ENCODE measurements at regions not wholly inside any gene's neighbourhood (a gene's known extent, or its start where the extent isn't known, plus 50 kb on each side); places are given as distances from the start of the nearest gene placed in this dataset.
"Not testable (repeated sequence)": the region's sequence is repeated elsewhere in the genome, so short reads cannot be mapped to it uniquely, and the experiment has no call there.

DNA sequence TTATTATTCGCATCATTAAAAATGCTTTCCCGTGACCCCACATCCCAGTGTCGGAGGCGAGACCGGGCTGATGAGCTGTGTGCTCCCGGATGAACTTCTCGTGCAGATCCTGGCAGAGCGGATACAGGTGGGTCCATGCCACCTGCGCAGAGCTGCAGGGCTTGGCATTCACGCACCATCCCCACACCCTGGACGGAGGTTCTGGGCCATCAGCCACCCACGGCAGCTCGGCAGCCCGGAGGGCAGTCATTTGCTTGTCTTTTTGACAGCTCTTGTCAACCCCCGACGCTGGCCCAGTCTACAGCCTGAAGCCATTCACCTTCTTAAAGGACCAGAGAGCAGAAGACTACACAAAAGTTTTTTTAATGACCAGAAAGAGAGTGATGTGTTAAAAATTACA is 166.7 kb upstream of the NBPF12 start:
- not testable (repeated sequence) for H3K36me3 ChIP-seq (ENCODE audit: control insufficient read depth, insufficient read depth, low read length); DNase-seq (ENCODE audit: low read depth); H3K4me3 ChIP-seq (ENCODE audit: low read depth, low read length); FAIRE-seq; H3K27me3 ChIP-seq (ENCODE audit: control insufficient read depth, insufficient read depth, low read length)

DNA sequence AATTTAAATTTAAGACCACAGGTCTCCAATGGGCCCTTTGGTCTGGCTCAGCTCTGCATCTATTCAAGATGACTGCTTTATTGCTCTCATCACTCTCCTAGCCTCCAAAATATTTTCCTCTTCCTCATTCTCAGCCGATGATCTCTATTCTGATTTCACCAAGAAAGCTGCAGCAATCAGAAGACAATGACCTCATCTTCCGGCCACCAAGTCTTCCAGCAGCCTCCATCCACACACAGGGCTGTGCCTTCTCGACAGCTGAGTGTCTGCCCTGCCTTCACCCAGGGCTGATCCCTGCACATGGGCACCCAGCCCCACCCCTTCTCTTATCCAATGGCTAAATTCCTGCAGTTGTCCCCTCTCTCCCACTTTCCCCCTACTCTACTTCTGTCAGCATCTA is 167.1 kb upstream of the NBPF12 start:
- DNase-seq (ENCODE audit: low read depth); H3K4me3 ChIP-seq (ENCODE audit: low read depth, low read length); H3K36me3 ChIP-seq (ENCODE audit: control insufficient read depth, insufficient read depth, low read length); FAIRE-seq; H3K27me3 ChIP-seq (ENCODE audit: control insufficient read depth, insufficient read depth, low read length): not testable (repeated sequence)

DNA sequence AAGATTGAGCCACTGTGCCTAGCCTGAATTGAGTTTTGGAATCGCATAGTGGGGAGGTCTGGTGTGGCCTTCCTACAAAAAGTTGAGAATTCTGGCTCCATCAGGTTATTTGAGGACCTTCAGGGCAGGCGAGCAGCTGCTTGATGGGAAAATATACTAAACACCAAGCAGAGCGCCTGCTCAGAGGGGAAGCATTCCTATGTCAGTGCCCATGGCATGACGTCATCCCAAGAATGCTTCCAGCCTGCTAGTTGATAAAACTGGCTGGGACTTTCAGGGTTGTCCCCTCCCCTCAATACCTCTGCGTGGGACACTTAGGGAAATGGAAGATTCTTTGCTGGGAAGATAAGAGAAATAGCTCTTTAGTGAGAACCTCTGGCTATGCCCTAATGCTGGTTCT is 174.9 kb upstream of the NBPF12 start:
- FAIRE-seq; H3K4me3 ChIP-seq (ENCODE audit: low read depth, low read length); DNase-seq (ENCODE audit: low read depth); H3K36me3 ChIP-seq (ENCODE audit: control insufficient read depth, insufficient read depth, low read length); H3K27me3 ChIP-seq (ENCODE audit: control insufficient read depth, insufficient read depth, low read length): not testable (repeated sequence)

DNA sequence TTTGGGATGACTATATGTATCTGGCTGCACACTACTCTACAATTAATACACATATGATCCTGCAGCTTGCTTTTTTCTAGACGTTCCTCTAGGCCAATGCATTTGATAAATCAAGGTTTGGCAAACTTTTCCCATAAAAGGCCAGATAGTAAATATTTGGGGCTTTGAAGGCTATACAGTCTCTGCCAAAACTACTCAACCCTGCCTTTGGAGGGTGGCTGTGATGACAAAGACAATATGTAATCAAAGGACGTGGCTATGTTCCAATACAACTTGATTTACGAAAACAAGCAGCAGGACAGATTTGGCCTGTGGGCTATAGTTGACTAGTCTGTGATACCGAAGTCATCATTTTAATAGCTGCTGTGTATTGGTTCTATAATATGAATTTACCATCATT is 181.3 kb upstream of the NBPF12 start:
- H3K27me3 ChIP-seq (ENCODE audit: control insufficient read depth, insufficient read depth, low read length); DNase-seq (ENCODE audit: low read depth); H3K36me3 ChIP-seq (ENCODE audit: control insufficient read depth, insufficient read depth, low read length); FAIRE-seq; H3K4me3 ChIP-seq (ENCODE audit: low read depth, low read length): not testable (repeated sequence)

DNA sequence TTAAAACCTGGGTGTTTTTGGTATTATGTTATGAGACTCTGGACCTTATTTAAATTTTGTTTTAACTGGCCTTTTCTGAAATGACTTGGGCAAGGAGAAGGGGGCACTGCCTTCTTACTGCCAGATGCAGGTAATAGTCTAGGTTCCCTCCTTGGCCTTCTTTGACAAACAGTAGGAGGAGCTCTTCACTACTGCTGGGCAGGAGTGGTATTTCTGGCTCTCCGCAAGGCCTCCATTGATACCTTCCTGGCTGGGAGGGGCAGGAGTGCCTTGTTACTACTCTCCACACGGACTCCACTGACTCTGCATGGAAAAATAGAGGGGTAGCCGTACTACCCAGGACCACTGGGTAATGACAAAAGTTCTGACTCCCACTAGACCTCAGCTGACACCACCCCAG is 189.4 kb upstream of the NBPF12 start:
- H3K4me3 ChIP-seq (ENCODE audit: low read depth, low read length); FAIRE-seq: not testable (repeated sequence)

DNA sequence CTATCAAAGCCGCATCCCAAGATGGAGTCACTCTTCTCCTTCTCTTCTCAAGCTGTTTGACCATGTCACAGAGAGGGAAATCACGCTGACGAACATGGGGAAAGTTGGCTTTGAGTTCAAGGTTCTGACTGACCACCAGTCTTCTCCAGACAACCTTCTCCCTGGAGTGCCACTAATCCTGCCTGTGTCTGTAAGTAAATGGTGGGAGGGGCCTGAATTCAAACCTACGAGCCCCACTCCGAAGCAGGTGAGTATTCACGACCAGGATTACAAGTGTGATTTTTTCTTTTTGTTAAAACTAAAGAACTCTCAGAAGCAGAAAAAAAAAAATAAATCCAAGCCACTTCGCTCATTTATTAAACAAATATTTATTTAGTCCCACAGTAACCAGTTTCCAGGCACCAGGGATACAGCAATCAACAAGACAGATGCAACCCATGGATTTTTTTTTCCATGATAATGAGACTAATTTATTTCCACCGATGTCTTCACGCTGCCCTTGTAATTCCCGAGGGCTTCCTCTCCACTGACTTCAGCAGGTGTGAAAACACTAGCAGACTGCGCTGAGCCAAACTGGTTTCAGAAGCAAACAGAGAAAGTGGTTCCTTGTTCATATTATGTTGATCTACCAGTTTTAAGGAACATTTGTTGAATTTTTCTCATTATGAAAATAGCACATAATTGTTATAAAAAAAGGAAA is 206.0 kb upstream of the NBPF12 start:
- not testable (repeated sequence) for H3K36me3 ChIP-seq (ENCODE audit: control insufficient read depth, insufficient read depth, low read length); FAIRE-seq; H3K27me3 ChIP-seq (ENCODE audit: control insufficient read depth, insufficient read depth, low read length); H3K4me3 ChIP-seq (ENCODE audit: low read depth, low read length); DNase-seq (ENCODE audit: low read depth)

More for the DNA sequence above, 189.4 kb upstream of the NBPF12 start:
- not testable (repeated sequence) for H3K27me3 ChIP-seq (ENCODE audit: control insufficient read depth, insufficient read depth, low read length); H3K36me3 ChIP-seq (ENCODE audit: control insufficient read depth, insufficient read depth, low read length); DNase-seq (ENCODE audit: low read depth)

DNA sequence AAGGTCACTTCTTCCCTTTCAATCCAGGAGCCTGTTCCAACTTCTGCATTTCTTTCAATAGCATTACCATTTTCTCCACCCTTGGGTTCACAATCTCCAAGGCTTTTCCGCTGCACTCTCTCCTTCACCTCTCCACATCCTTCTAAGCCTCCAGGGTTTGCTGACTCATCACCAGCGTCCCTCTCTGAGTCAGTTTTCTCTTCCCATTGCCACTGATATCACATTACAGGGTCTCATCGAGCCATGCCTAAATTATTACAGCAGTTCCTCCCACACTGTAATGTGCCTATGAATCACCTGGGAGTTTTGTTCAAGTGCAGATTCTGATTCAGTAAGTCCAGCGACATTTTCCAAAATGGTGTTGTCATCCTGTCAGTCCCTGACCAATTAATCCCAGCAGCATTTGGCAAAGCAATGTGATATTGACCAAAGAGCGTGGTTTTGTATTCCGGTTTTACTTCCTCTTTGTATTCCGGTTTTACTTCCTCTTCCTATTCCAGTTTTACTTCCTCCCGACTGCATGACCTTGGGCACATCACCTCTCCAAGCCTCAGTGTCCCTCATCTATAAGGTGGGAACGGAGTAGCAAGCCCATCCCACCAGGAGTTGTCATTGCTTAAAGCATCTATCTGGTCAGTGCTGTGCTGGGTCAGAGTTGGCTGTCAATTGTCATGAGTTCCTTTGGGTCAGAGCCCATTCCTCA is 208.3 kb upstream of the NBPF12 start:
- not testable (repeated sequence) for H3K27me3 ChIP-seq (ENCODE audit: control insufficient read depth, insufficient read depth, low read length); H3K36me3 ChIP-seq (ENCODE audit: control insufficient read depth, insufficient read depth, low read length); DNase-seq (ENCODE audit: low read depth); FAIRE-seq; H3K4me3 ChIP-seq (ENCODE audit: low read depth, low read length)

- not testable (repeated sequence) for H3K27me3 ChIP-seq (ENCODE audit: control insufficient read depth, insufficient read depth, low read length); FAIRE-seq; H3K4me3 ChIP-seq (ENCODE audit: low read depth, low read length); DNase-seq (ENCODE audit: low read depth); H3K36me3 ChIP-seq (ENCODE audit: control insufficient read depth, insufficient read depth, low read length)
These were observed 223.1 kb upstream of the NBPF12 start for GRCh38 chr1:146715054-146715453.

GRCh38 chr1:146710838-146711521 is 227.1 kb upstream of the NBPF12 start:
- peak; percentile 41 for DNase-seq (ENCODE audit: low read depth)
- FAIRE-seq; H3K4me3 ChIP-seq (ENCODE audit: low read depth, low read length); H3K36me3 ChIP-seq (ENCODE audit: control insufficient read depth, insufficient read depth, low read length); H3K27me3 ChIP-seq (ENCODE audit: control insufficient read depth, insufficient read depth, low read length): not testable (repeated sequence)
- TF ChIP-seq, protein P1, sequence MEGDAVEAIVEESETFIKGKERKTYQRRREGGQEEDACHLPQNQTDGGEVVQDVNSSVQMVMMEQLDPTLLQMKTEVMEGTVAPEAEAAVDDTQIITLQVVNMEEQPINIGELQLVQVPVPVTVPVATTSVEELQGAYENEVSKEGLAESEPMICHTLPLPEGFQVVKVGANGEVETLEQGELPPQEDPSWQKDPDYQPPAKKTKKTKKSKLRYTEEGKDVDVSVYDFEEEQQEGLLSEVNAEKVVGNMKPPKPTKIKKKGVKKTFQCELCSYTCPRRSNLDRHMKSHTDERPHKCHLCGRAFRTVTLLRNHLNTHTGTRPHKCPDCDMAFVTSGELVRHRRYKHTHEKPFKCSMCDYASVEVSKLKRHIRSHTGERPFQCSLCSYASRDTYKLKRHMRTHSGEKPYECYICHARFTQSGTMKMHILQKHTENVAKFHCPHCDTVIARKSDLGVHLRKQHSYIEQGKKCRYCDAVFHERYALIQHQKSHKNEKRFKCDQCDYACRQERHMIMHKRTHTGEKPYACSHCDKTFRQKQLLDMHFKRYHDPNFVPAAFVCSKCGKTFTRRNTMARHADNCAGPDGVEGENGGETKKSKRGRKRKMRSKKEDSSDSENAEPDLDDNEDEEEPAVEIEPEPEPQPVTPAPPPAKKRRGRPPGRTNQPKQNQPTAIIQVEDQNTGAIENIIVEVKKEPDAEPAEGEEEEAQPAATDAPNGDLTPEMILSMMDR (IDR thresholded peaks at IDR 0.05; ENCODE audit: insufficient read depth, low read length, severe bottlenecking) = peak; percentile 29

GRCh38 chr1:146709302-146709701 is 228.8 kb upstream of the NBPF12 start:
- H3K27me3 ChIP-seq (ENCODE audit: control insufficient read depth, insufficient read depth, low read length); DNase-seq (ENCODE audit: low read depth); H3K4me3 ChIP-seq (ENCODE audit: low read depth, low read length); FAIRE-seq; H3K36me3 ChIP-seq (ENCODE audit: control insufficient read depth, insufficient read depth, low read length): not testable (repeated sequence)

DNA sequence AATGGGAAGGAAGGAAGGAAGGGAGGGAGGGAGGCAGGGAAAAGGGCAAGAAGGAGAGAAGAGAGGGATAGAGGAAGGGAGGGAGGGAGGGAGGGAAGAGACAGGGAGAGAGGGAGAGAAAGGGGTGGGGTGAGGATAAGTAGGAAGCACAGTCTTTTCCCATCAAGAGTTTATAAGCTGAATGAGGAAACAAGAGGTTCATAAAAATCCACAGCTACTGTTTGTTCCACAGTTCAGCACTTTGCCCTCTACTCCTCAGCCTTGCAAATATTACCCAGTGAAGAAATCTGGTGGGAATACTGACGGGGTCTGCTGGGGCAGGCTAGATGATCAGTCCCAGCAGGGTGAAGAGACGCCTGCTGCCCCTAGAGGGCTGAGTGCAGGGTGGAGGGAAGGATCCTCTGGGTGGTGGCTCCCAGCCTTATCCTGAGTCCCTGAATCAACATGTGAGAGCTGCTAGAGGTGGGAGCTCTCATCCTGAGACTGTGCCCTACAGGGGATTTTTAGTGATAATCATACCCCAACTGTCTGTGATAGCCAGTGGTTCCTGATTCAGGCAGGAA is 233.9 kb upstream of the NBPF12 start:
- not testable (repeated sequence) for FAIRE-seq; H3K36me3 ChIP-seq (ENCODE audit: control insufficient read depth, insufficient read depth, low read length); H3K27me3 ChIP-seq (ENCODE audit: control insufficient read depth, insufficient read depth, low read length); H3K4me3 ChIP-seq (ENCODE audit: low read depth, low read length); DNase-seq (ENCODE audit: low read depth)

- not testable (repeated sequence) for H3K4me3 ChIP-seq (ENCODE audit: low read depth, low read length); H3K27me3 ChIP-seq (ENCODE audit: control insufficient read depth, insufficient read depth, low read length); H3K36me3 ChIP-seq (ENCODE audit: control insufficient read depth, insufficient read depth, low read length); FAIRE-seq
- DNase-seq (ENCODE audit: low read depth) = peak; percentile 43
These were observed 236.8 kb upstream of the NBPF12 start for GRCh38 chr1:146701320-146701719.

DNA sequence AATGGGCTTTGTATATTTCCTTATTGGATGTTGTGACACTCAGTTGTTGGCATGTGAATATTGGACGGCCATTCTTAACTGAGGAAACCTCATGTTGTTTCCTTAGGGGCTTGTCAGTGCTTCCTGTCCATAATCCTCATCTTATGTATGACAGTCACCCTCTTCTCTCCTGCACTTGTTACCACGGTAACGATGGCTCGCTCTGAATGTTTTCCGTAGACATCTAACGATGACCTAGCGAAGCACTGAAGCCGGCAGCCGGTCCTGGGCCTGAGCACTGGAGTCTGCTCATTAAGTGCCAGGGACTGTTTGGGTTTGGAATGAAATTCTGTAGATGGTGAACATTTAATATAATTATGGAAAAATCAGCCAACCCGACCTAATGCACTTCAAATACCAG is 242.7 kb upstream of the NBPF12 start:
- not testable (repeated sequence) for H3K27me3 ChIP-seq (ENCODE audit: control insufficient read depth, insufficient read depth, low read length); H3K36me3 ChIP-seq (ENCODE audit: control insufficient read depth, insufficient read depth, low read length); DNase-seq (ENCODE audit: low read depth); H3K4me3 ChIP-seq (ENCODE audit: low read depth, low read length); FAIRE-seq

Measured in bronchial epithelial cell (primary cell).